Parathyroid adenoma (tissue), 2 donors: ENCODE measurements at regions not wholly inside any gene's neighbourhood (a gene's known extent, or its start where the extent isn't known, plus 50 kb on each side); places are given as distances from the start of the nearest gene placed in this dataset.

ENCODE experiments used
- H2AFZ ChIP-seq: fragments of 300-600 bp; sonication (generic); one replicate; pipeline ENCODE4 v1.7.0; 2017; ENCODE audit warnings: antibody characterized with exemption, mild to moderate bottlenecking
- H3K27ac ChIP-seq: fragments of 300-600 bp; sonication (generic); one replicate; pipeline ENCODE4 v1.7.0; 2017
- H3K27me3 ChIP-seq: fragments of 300-600 bp; sonication (generic); one replicate; pipeline ENCODE4 v1.7.0; 2017; ENCODE audit warnings: low read length; ENCODE audit not compliant: control insufficient read depth, insufficient read depth
- H3K36me3 ChIP-seq: fragments of 300-600 bp; sonication (generic); one replicate; pipeline ENCODE4 v1.7.0; 2017; ENCODE audit warnings: low read length; ENCODE audit not compliant: control insufficient read depth, insufficient read depth
- H3K4me1 ChIP-seq: fragments of 300-600 bp; sonication (generic); one replicate; pipeline ENCODE4 v1.7.0; 2017; ENCODE audit warnings: control low read depth
- H3K4me2 ChIP-seq: fragments of 300-600 bp; sonication (generic); one replicate; pipeline ENCODE4 v1.7.0; 2017; ENCODE audit warnings: low read length
- H3K4me3 ChIP-seq: fragments of 300-600 bp; sonication (generic); one replicate; pipeline ENCODE4 v1.7.0; 2017; ENCODE audit warnings: low read depth, low read length
- H3K79me2 ChIP-seq: fragments of 300-600 bp; sonication (generic); one replicate; pipeline ENCODE4 v1.7.0; 2017; ENCODE audit warnings: control low read depth
- H3K9ac ChIP-seq: fragments of 300-600 bp; sonication (generic); one replicate; pipeline ENCODE4 v1.7.0; 2017; ENCODE audit warnings: mild to moderate bottlenecking
- H3K9me3 ChIP-seq: fragments of 300-600 bp; sonication (generic); one replicate; pipeline ENCODE4 v1.7.0; 2017; ENCODE audit warnings: low read length; ENCODE audit not compliant: control insufficient read depth
- CTCF ChIP-seq: fragments of 300-600 bp; sonication (generic); IDR thresholded peaks from one replicate; pipeline ENCODE4 v1.7.0; 2017; ENCODE audit warnings: antibody characterized with exemption, mild to moderate bottlenecking
- donor health status: primary hyperparathyroidism.

DNA sequence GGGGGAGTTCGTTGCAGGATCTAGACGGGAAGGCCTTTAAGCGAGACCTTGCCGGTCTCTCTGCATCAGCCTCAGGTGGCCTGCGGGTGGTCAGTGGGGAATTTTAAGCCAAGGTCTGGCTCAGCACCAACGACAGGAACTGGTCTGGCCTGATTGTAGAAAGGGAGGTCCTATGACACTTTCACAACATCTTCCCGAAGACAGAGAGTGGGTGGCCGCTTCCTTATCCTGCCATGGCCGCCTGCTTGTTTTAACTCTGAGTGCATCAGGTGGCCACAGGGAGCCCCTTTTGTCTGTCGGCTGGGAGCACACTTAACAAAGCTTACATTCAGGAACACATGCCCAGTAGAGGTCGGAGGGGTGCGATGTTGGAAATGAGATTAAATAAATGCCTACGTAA lies 363.7 kb upstream of the MYT1L start:
- Histone ChIP-seq H3K9ac (no peak overlapping the region), H3K4me1 (no peaks in the 10 kb centered on the region), H3K36me3 (no peaks in the 10 kb centered on the region), H3K79me2 (no peaks in the 10 kb centered on the region), H3K27ac (no peak overlapping the region), H3K4me3 (no peak overlapping the region), H3K4me2 (no peak overlapping the region), H3K9me3 (no peaks in the 10 kb centered on the region), H3K27me3 (no peaks in the 10 kb centered on the region), H2AFZ (no peak overlapping the region)
- TF ChIP-seq CTCF = no peak

- Histone ChIP-seq H3K4me1 (no peaks in the 10 kb centered on the region), H3K27ac (no peak overlapping the region), H3K4me2 (no peak overlapping the region), H3K9ac (no peak overlapping the region), H3K27me3 (no peaks in the 10 kb centered on the region), H3K36me3 (no peaks in the 10 kb centered on the region), H3K4me3 (no peak overlapping the region), H3K79me2 (no peaks in the 10 kb centered on the region), H3K9me3 (no peaks in the 10 kb centered on the region), H2AFZ (no peak overlapping the region)
- TF ChIP-seq CTCF = no peak
These were observed 361.7 kb upstream of the MYT1L start for GRCh38 chr2:2692599-2693389.

GRCh38 chr2:2691419-2691818 lies 360.3 kb upstream of the MYT1L start:
- Histone ChIP-seq H2AFZ (no peak overlapping the region), H3K9me3 (no peaks in the 10 kb centered on the region), H3K9ac (no peak overlapping the region), H3K36me3 (no peaks in the 10 kb centered on the region), H3K27me3 (no peaks in the 10 kb centered on the region), H3K27ac (no peak overlapping the region), H3K79me2 (no peaks in the 10 kb centered on the region), H3K4me3 (no peak overlapping the region), H3K4me2 (no peak overlapping the region), H3K4me1 (no peaks in the 10 kb centered on the region)
- no peak for TF ChIP-seq CTCF

GRCh38 chr2:2690985-2691384 lies 359.9 kb upstream of the MYT1L start:
- TF ChIP-seq CTCF = no peak
- no peaks in the 10 kb centered on the region for H3K36me3 ChIP-seq
- no peaks in the 10 kb centered on the region for H3K79me2 ChIP-seq
- H3K9ac ChIP-seq = no peak overlapping the region
- H3K4me2 ChIP-seq = no peak overlapping the region
- no peaks in the 10 kb centered on the region for H3K9me3 ChIP-seq
- no peaks in the 10 kb centered on the region for H3K27me3 ChIP-seq
- H2AFZ ChIP-seq = no peak overlapping the region
- H3K4me3 ChIP-seq = no peak overlapping the region
- H3K4me1 ChIP-seq = no peaks in the 10 kb centered on the region
- H3K27ac ChIP-seq = no peak overlapping the region

GRCh38 chr2:2689306-2689705 lies 358.2 kb upstream of the MYT1L start:
- Histone ChIP-seq H2AFZ (no peak overlapping the region), H3K79me2 (no peaks in the 10 kb centered on the region), H3K4me3 (no peak overlapping the region), H3K9me3 (no peaks in the 10 kb centered on the region), H3K27me3 (no peaks in the 10 kb centered on the region), H3K27ac (no peak overlapping the region), H3K9ac (no peak overlapping the region), H3K4me2 (no peak overlapping the region), H3K4me1 (no peaks in the 10 kb centered on the region), H3K36me3 (no peaks in the 10 kb centered on the region)
- no peak for TF ChIP-seq CTCF
